ENCODE measurements at regions not wholly inside any gene's neighbourhood (a gene's known extent, or its start where the extent isn't known, plus 50 kb on each side); places are given as distances from the start of the nearest gene placed in this dataset.

DNA sequence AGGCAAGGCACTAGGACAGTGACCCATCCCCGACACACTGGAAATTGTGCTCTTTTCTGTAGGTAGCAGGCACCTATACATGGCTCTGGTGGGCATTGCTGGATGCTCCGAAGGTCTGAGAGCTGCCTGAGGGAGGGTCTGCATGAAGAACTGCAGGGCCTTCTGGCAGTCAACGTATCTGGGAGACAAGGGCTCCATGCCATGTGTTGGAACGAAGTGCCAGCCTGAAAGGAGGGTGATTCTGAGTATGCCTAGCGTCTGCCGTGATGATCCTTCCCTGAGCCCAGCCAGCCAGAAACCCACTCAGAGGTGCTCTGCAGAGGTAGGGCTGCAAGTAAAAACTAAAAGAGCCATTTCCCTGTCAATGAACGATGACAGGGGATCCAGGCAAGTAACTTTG, 453.2 kb downstream of the MED10 start:
- no peak overlapping the region for H4K5ac ChIP-seq (ENCODE audit: insufficient read length, low read depth, low read length)
- peaks cover 0 to 2% of the 10 kb centered on the region in 2 experiments; a peak in 2 of 5 replicates for H3K9me3 Mint-ChIP-seq
- H4K8ac ChIP-seq (replicated peaks; ENCODE audit: insufficient read length, low read depth, low read length): no peak overlapping the region
- TF ChIP-seq, protein P1, sequence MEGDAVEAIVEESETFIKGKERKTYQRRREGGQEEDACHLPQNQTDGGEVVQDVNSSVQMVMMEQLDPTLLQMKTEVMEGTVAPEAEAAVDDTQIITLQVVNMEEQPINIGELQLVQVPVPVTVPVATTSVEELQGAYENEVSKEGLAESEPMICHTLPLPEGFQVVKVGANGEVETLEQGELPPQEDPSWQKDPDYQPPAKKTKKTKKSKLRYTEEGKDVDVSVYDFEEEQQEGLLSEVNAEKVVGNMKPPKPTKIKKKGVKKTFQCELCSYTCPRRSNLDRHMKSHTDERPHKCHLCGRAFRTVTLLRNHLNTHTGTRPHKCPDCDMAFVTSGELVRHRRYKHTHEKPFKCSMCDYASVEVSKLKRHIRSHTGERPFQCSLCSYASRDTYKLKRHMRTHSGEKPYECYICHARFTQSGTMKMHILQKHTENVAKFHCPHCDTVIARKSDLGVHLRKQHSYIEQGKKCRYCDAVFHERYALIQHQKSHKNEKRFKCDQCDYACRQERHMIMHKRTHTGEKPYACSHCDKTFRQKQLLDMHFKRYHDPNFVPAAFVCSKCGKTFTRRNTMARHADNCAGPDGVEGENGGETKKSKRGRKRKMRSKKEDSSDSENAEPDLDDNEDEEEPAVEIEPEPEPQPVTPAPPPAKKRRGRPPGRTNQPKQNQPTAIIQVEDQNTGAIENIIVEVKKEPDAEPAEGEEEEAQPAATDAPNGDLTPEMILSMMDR (conservative IDR thresholded peaks at IDR 0.05): no peak
- no peak overlapping the region for H3K14ac ChIP-seq (ENCODE audit: insufficient read depth, low read length)
- H3K27me3 ChIP-seq (ENCODE audit: insufficient read depth, low read length): no peaks in the 10 kb centered on the region; the same call in 1 of the 2 replicates
- no peak overlapping the region for H3K27ac ChIP-seq (ENCODE audit: insufficient read length, low read depth, low read length)
- H3K9me3 ChIP-seq (ENCODE audit: control insufficient read depth, low read depth, low read length): no peaks in the 10 kb centered on the region
- no peak overlapping the region for H3K56ac ChIP-seq (ENCODE audit: insufficient read length, low read depth, low read length)
- H3K4me1 Mint-ChIP-seq: no peaks in the 10 kb centered on the region
- no peaks in the 10 kb centered on the region for H3K4me1 ChIP-seq (ENCODE audit: insufficient read depth, low read length)
- H2AK5ac ChIP-seq (ENCODE audit: insufficient read length, low read length): no peak overlapping the region
- H3K79me1 ChIP-seq (ENCODE audit: insufficient read depth, low read depth, low read length, poor library complexity, severe bottlenecking): no peaks in the 10 kb centered on the region
- H3K27ac Mint-ChIP-seq: no peak overlapping the region
- H3K4ac ChIP-seq (ENCODE audit: low read depth, low read length): no peak overlapping the region
- H2BK5ac ChIP-seq (ENCODE audit: insufficient read length, low read length): no peak overlapping the region
- no peak overlapping the region for H3T11ph ChIP-seq (ENCODE audit: low read length)
- H3K4me3 Mint-ChIP-seq: no peak overlapping the region
- no peak overlapping the region for H2BK20ac ChIP-seq (ENCODE audit: low read depth, low read length, poor library complexity, severe bottlenecking)
- H3K27me3 Mint-ChIP-seq (ENCODE audit: low read depth): peaks cover 8% of the 10 kb centered on the region
- no CpG with 5 or more reads among the region's 7 CpGs for WGBS (ENCODE audit: extremely low coverage, insufficient read length, low lambda C conversion rate)
- no peak overlapping the region for H4K91ac ChIP-seq (ENCODE audit: insufficient read length, low read depth, low read length)
- no peak overlapping the region for H2BK12ac ChIP-seq (ENCODE audit: insufficient read length, low read depth, low read length)
- H2BK15ac ChIP-seq (ENCODE audit: low read depth, low read length): no peak overlapping the region
- H2AFZ ChIP-seq (ENCODE audit: low read length): no peak overlapping the region
- no peaks in the 10 kb centered on the region for H3K79me2 ChIP-seq (ENCODE audit: insufficient read depth, low read length)
- H3K36me3 Mint-ChIP-seq (ENCODE audit: insufficient read depth in 1 of 3, low read depth in 3 of 3): no peaks in the 10 kb centered on the region; a peak in 1 of 7 replicates
- no peak overlapping the region for H3K23ac ChIP-seq (ENCODE audit: insufficient read length, low read depth, low read length)
- no peak for DNase-seq
- no peak overlapping the region for H2BK120ac ChIP-seq (ENCODE audit: low read depth, low read length, poor library complexity, severe bottlenecking)
- H4K20me1 ChIP-seq (ENCODE audit: control insufficient read depth, insufficient read depth, insufficient read length): no peaks in the 10 kb centered on the region
- no peaks in the 10 kb centered on the region for H3K23me2 ChIP-seq (ENCODE audit: insufficient read length, low read depth, low read length, poor library complexity, severe bottlenecking)
- H3K9ac ChIP-seq (ENCODE audit: extremely low read depth, insufficient read length, low read length): no peak overlapping the region
- H3K18ac ChIP-seq (ENCODE audit: insufficient read length, low read depth, low read length): no peak overlapping the region
- no peak overlapping the region for H3K4me2 ChIP-seq (ENCODE audit: insufficient read depth, insufficient read length, low read length)
